LNCaP clone FGC (cell line): ENCODE measurements at regions not wholly inside any gene's neighbourhood (a gene's known extent, or its start where the extent isn't known, plus 50 kb on each side); places are given as distances from the start of the nearest gene placed in this dataset.
A peak's percentile ranks its signal among the peaks of the same experiment; 100 is the strongest.

ENCODE experiments used
- DNase-seq: peaks from one replicate; pipeline ENCODE4 v3.0.0-alpha.2; 2011; ENCODE audit warnings: low read depth
- H3K4me3 ChIP-seq: 2 replicates; pipeline ENCODE4 v1.5.1; 2011; ENCODE audit warnings: mild to moderate bottlenecking, low read depth, low read length, control low read depth
- CTCF ChIP-seq: IDR thresholded peaks from 2 replicates; pipeline ENCODE4 v1.5.1; 2012; ENCODE audit warnings: mild to moderate bottlenecking; ENCODE audit not compliant: control insufficient read depth, insufficient read depth; ENCODE audit errors: extremely low read depth

- TF ChIP-seq CTCF = no peak
- H3K4me3 ChIP-seq = no peak overlapping the region
- no peak for DNase-seq
Observed at GRCh38 chr12:4036671-4037271, 163.6 kb upstream of the PARP11 start.

GRCh38 chr12:4034921-4035320 lies 161.7 kb upstream of the PARP11 start:
- no peak for DNase-seq

GRCh38 chr12:4032924-4033615 lies 159.9 kb upstream of the PARP11 start:
- DNase-seq = no peak
- no peak for TF ChIP-seq CTCF
- H3K4me3 ChIP-seq = no peak overlapping the region

More at GRCh38 chr12:4034921-4035320, 161.7 kb upstream of the PARP11 start:
- no peak overlapping the region for H3K4me3 ChIP-seq
- TF ChIP-seq CTCF = no peak

GRCh38 chr12:4031703-4032291 lies 158.6 kb upstream of the PARP11 start:
- H3K4me3 ChIP-seq = no peak overlapping the region
- DNase-seq = no peak
- no peak for TF ChIP-seq CTCF

GRCh38 chr12:4030929-4031702 lies 157.9 kb upstream of the PARP11 start:
- peak; percentile 41 for DNase-seq
- H3K4me3 ChIP-seq = no peak overlapping the region
- TF ChIP-seq CTCF = no peak

GRCh38 chr12:4027412-4027811 lies 154.2 kb upstream of the PARP11 start:
- no peak overlapping the region for H3K4me3 ChIP-seq
- DNase-seq = no peak
- TF ChIP-seq CTCF = no peak
